IPS DF 6.9 (cell line): ENCODE measurements at regions not wholly inside any gene's neighbourhood (a gene's known extent, or its start where the extent isn't known, plus 50 kb on each side); places are given as distances from the start of the nearest gene placed in this dataset.

ENCODE experiments used
- DNase-seq: peaks from one replicate; pipeline ENCODE4 v3.0.0-alpha.2; 2013; ENCODE audit warnings: low read depth, low spot score
- H3K27ac ChIP-seq: one replicate; pipeline ENCODE4 v1.5.1; 2013; ENCODE audit warnings: low read length, control low read depth
- H3K27me3 ChIP-seq: 2 replicates; pipeline ENCODE4 v1.6.1; 2013; ENCODE audit warnings: mild to moderate bottlenecking, low read length; ENCODE audit not compliant: control insufficient read depth, insufficient read depth
- H3K36me3 ChIP-seq: 2 replicates; pipeline ENCODE4 v1.6.1; 2013; ENCODE audit warnings: low read length; ENCODE audit not compliant: control insufficient read depth, insufficient read depth
- H3K4me1 ChIP-seq: 2 replicates; pipeline ENCODE4 v1.6.1; 2013; ENCODE audit warnings: low read length; ENCODE audit not compliant: control insufficient read depth, insufficient read depth
- H3K4me3 ChIP-seq: 2 replicates; pipeline ENCODE4 v1.5.1; 2013; ENCODE audit warnings: mild to moderate bottlenecking, low read length
- H3K9me3 ChIP-seq: 2 replicates; pipeline ENCODE4 v1.6.1; 2013; ENCODE audit warnings: low read length, inconsistent platforms; ENCODE audit not compliant: control insufficient read depth, insufficient read depth
- WGBS: extraction: QIAGEN DNeasy Blood & Tissue Kit; methylation state at CpG from one replicate; pipeline ENCODE4 v1.1.7; 2013; ENCODE audit warnings: mixed read lengths, missing lambda C conversion rate; ENCODE audit not compliant: insufficient read length, insufficient coverage; 5-methylcytosine and 5-hydroxymethylcytosine counted together

- H3K9me3 ChIP-seq, result no peaks in the 10 kb centered on the region
- no peaks in the 10 kb centered on the region for H3K36me3 ChIP-seq
- H3K4me3 ChIP-seq, result no peak overlapping the region
- WGBS, result no CpG with 5 or more reads among the region's 1 CpG
- DNase-seq, result no peak
- no peaks in the 10 kb centered on the region for H3K4me1 ChIP-seq
- no peak overlapping the region for H3K27ac ChIP-seq
- H3K27me3 ChIP-seq, result no peaks in the 10 kb centered on the region
These were observed 219.7 kb upstream of the SPRED2 start for GRCh38 chr2:65652066-65652465.

- Histone ChIP-seq H3K36me3 (no peaks in the 10 kb centered on the region), H3K27ac (no peak overlapping the region), H3K27me3 (no peaks in the 10 kb centered on the region), H3K4me1 (no peaks in the 10 kb centered on the region), H3K9me3 (no peaks in the 10 kb centered on the region), H3K4me3 (no peak overlapping the region)
- DNase-seq, result no peak
- WGBS, result no CpG with 5 or more reads among the region's 5 CpGs
These were observed 217.6 kb upstream of the SPRED2 start for GRCh38 chr2:65649811-65650589.

GRCh38 chr2:65647249-65647842, 214.9 kb upstream of the SPRED2 start:
- no CpG with 5 or more reads among the region's 1 CpG for WGBS
- Histone ChIP-seq H3K27me3 (no peaks in the 10 kb centered on the region), H3K4me1 (no peaks in the 10 kb centered on the region), H3K36me3 (no peaks in the 10 kb centered on the region), H3K9me3 (no peaks in the 10 kb centered on the region), H3K4me3 (no peak overlapping the region), H3K27ac (no peak overlapping the region)
- DNase-seq, result no peak

GRCh38 chr2:65640793-65641103, 208.3 kb upstream of the SPRED2 start:
- H3K4me1 ChIP-seq, result no peaks in the 10 kb centered on the region
- no CpG with 5 or more reads among the region's 8 CpGs for WGBS

GRCh38 chr2:65639156-65639864, 206.9 kb upstream of the SPRED2 start:
- WGBS, result no CpG with 5 or more reads among the region's 6 CpGs
- H3K27me3 ChIP-seq, result no peaks in the 10 kb centered on the region
- no peak for DNase-seq
- no peak overlapping the region for H3K4me3 ChIP-seq
- no peaks in the 10 kb centered on the region for H3K36me3 ChIP-seq
- H3K4me1 ChIP-seq, result no peaks in the 10 kb centered on the region
- H3K9me3 ChIP-seq, result no peaks in the 10 kb centered on the region
- H3K27ac ChIP-seq, result no peak overlapping the region

More at GRCh38 chr2:65640793-65641103, 208.3 kb upstream of the SPRED2 start:
- DNase-seq, result no peak
- no peaks in the 10 kb centered on the region for H3K9me3 ChIP-seq
- no peaks in the 10 kb centered on the region for H3K36me3 ChIP-seq
- no peaks in the 10 kb centered on the region for H3K27me3 ChIP-seq
- no peak overlapping the region for H3K4me3 ChIP-seq
- no peak overlapping the region for H3K27ac ChIP-seq

GRCh38 chr2:65638443-65638842, 206.0 kb upstream of the SPRED2 start:
- Histone ChIP-seq H3K4me3 (no peak overlapping the region), H3K9me3 (no peaks in the 10 kb centered on the region), H3K4me1 (no peaks in the 10 kb centered on the region), H3K27ac (no peak overlapping the region), H3K27me3 (no peaks in the 10 kb centered on the region), H3K36me3 (no peaks in the 10 kb centered on the region)
- no peak for DNase-seq

GRCh38 chr2:65636813-65637483, 204.5 kb upstream of the SPRED2 start:
- WGBS, result no CpG with 5 or more reads among the region's 7 CpGs
- Histone ChIP-seq H3K27ac (no peak overlapping the region), H3K36me3 (no peaks in the 10 kb centered on the region), H3K9me3 (no peaks in the 10 kb centered on the region), H3K27me3 (no peaks in the 10 kb centered on the region), H3K4me3 (no peak overlapping the region), H3K4me1 (no peaks in the 10 kb centered on the region)
- DNase-seq, result no peak

GRCh38 chr2:65636024-65636423, 203.6 kb upstream of the SPRED2 start:
- WGBS, result 100% methylated on average over 1 of the region's 2 CpGs
- no peaks in the 10 kb centered on the region for H3K4me1 ChIP-seq
- DNase-seq, result no peak
- no peaks in the 10 kb centered on the region for H3K27me3 ChIP-seq
- H3K9me3 ChIP-seq, result no peaks in the 10 kb centered on the region
- H3K27ac ChIP-seq, result no peak overlapping the region
- H3K36me3 ChIP-seq, result no peaks in the 10 kb centered on the region
- no peak overlapping the region for H3K4me3 ChIP-seq

GRCh38 chr2:65634304-65634703, 201.9 kb upstream of the SPRED2 start:
- Histone ChIP-seq H3K36me3 (no peaks in the 10 kb centered on the region), H3K4me1 (no peaks in the 10 kb centered on the region), H3K27me3 (no peaks in the 10 kb centered on the region), H3K9me3 (no peaks in the 10 kb centered on the region), H3K27ac (no peak overlapping the region), H3K4me3 (no peak overlapping the region)
- DNase-seq, result no peak
- WGBS, result no CpG with 5 or more reads among the region's 4 CpGs

- H3K4me3 ChIP-seq, result no peak overlapping the region
- no peaks in the 10 kb centered on the region for H3K4me1 ChIP-seq
- no peak for DNase-seq
- H3K27ac ChIP-seq, result no peak overlapping the region
- no CpG with 5 or more reads among the region's 3 CpGs for WGBS
- H3K36me3 ChIP-seq, result no peaks in the 10 kb centered on the region
- no peaks in the 10 kb centered on the region for H3K9me3 ChIP-seq
- no peaks in the 10 kb centered on the region for H3K27me3 ChIP-seq
These were observed 198.2 kb upstream of the SPRED2 start for GRCh38 chr2:65630643-65631042.
